Thymus (tissue), 11 donors: ENCODE measurements at regions not wholly inside any gene's neighbourhood (a gene's known extent, or its start where the extent isn't known, plus 50 kb on each side); places are given as distances from the start of the nearest gene placed in this dataset.

Experiments used
- DNase-seq, 9 donors: peaks; one replicate each; pipeline ENCODE4 v3.0.0-alpha.2; 2013; ENCODE audit warnings: low spot score in 9 of 9, low read depth in 6 of 9, missing footprints in 1 of 9
- H3K27ac ChIP-seq, 2 donors: one replicate each; pipeline ENCODE4 v1.5.1; 2013; ENCODE audit warnings: control low read depth in 1 of 2, low read depth in 1 of 2, low read length in 1 of 2, mild to moderate bottlenecking in 1 of 2, moderate library complexity in 1 of 2
- H3K27me3 ChIP-seq, 2 donors: one replicate each; pipeline ENCODE4 v1.5.1; 2013; ENCODE audit warnings: low read length in 1 of 2; ENCODE audit not compliant: control insufficient read depth in 2 of 2, insufficient read depth in 1 of 2
- H3K36me3 ChIP-seq, 2 donors: one replicate each; pipeline ENCODE4 v1.5.1; 2013; ENCODE audit warnings: low read length in 1 of 2, mild to moderate bottlenecking in 1 of 2, moderate library complexity in 1 of 2; ENCODE audit not compliant: control insufficient read depth in 2 of 2, insufficient read depth in 2 of 2
- H3K4me1 ChIP-seq, 2 donors: one replicate each; pipeline ENCODE4 v1.5.1; 2013; ENCODE audit warnings: low read length in 2 of 2; ENCODE audit not compliant: control insufficient read depth in 2 of 2, insufficient read depth in 2 of 2
- H3K4me3 ChIP-seq, 2 donors: one replicate each; pipeline ENCODE4 v1.5.1; 2013; ENCODE audit warnings: low read length in 2 of 2, control low read depth in 1 of 2, mild to moderate bottlenecking in 1 of 2
- H3K9me3 ChIP-seq, 2 donors: one replicate each; pipeline ENCODE4 v1.5.1; 2013; ENCODE audit warnings: low read length in 1 of 2, mild to moderate bottlenecking in 1 of 2; ENCODE audit not compliant: control insufficient read depth in 2 of 2, insufficient read depth in 1 of 2
- WGBS: extraction: QIAGEN DNeasy Blood & Tissue Kit; methylation state at CpG from one replicate; pipeline ENCODE4 v1.1.7; 2013; 5-methylcytosine and 5-hydroxymethylcytosine counted together
- donor health status: healthy.

GRCh38 chr2:15059870-15060512 is 427.5 kb downstream of the LRATD1 start:
- no peaks in the 10 kb centered on the region for H3K9me3 ChIP-seq
- no peaks in the 10 kb centered on the region for H3K36me3 ChIP-seq
- H3K27ac ChIP-seq = no peak overlapping the region
- H3K4me3 ChIP-seq = no peak overlapping the region
- H3K27me3 ChIP-seq = no peaks in the 10 kb centered on the region
- DNase-seq = no peak
- no peaks in the 10 kb centered on the region for H3K4me1 ChIP-seq
- WGBS = 78% methylated on average over 10 of the region's 10 CpGs

GRCh38 chr2:15061268-15061667 is 428.8 kb downstream of the LRATD1 start:
- WGBS = 98% methylated on average over 1 of the region's 1 CpG
- Histone ChIP-seq H3K27ac (no peak overlapping the region), H3K9me3 (no peaks in the 10 kb centered on the region), H3K36me3 (no peaks in the 10 kb centered on the region), H3K4me3 (no peak overlapping the region), H3K4me1 (no peaks in the 10 kb centered on the region), H3K27me3 (no peaks in the 10 kb centered on the region)
- DNase-seq = no peak

- no peaks in the 10 kb centered on the region for H3K27me3 ChIP-seq
- no peaks in the 10 kb centered on the region for H3K4me1 ChIP-seq
- WGBS = 94% methylated on average over 3 of the region's 3 CpGs
- H3K36me3 ChIP-seq = no peaks in the 10 kb centered on the region
- no peaks in the 10 kb centered on the region for H3K9me3 ChIP-seq
- DNase-seq = no peak
- H3K4me3 ChIP-seq = no peak overlapping the region
- no peak overlapping the region for H3K27ac ChIP-seq
These were observed 433.6 kb downstream of the LRATD1 start for GRCh38 chr2:15066138-15066537.

- 85% methylated on average over 5 of the region's 5 CpGs for WGBS
- no peak overlapping the region for H3K4me3 ChIP-seq
- no peaks in the 10 kb centered on the region for H3K36me3 ChIP-seq
- no peaks in the 10 kb centered on the region for H3K9me3 ChIP-seq
- no peaks in the 10 kb centered on the region for H3K4me1 ChIP-seq
- no peaks in the 10 kb centered on the region for H3K27me3 ChIP-seq
- no peak overlapping the region for H3K27ac ChIP-seq
- no peak for DNase-seq
These were observed 436.6 kb downstream of the LRATD1 start for GRCh38 chr2:15069149-15069548.

- Histone ChIP-seq H3K27me3 (no peaks in the 10 kb centered on the region), H3K36me3 (no peaks in the 10 kb centered on the region), H3K9me3 (no peaks in the 10 kb centered on the region), H3K4me3 (no peak overlapping the region), H3K27ac (no peak overlapping the region), H3K4me1 (no peaks in the 10 kb centered on the region)
- DNase-seq = no peak
- WGBS = 93% methylated on average over 6 of the region's 6 CpGs
These were observed 440.3 kb downstream of the LRATD1 start for GRCh38 chr2:15072836-15073235.

- Histone ChIP-seq H3K36me3 (no peaks in the 10 kb centered on the region), H3K9me3 (no peaks in the 10 kb centered on the region)
- WGBS = 90% methylated on average over 3 of the region's 3 CpGs
These were observed 441.1 kb downstream of the LRATD1 start for GRCh38 chr2:15073664-15074063.

GRCh38 chr2:15074319-15074718 is 441.8 kb downstream of the LRATD1 start:
- Histone ChIP-seq H3K36me3 (no peaks in the 10 kb centered on the region), H3K4me3 (no peak overlapping the region), H3K27ac (no peak overlapping the region), H3K27me3 (no peaks in the 10 kb centered on the region), H3K9me3 (no peaks in the 10 kb centered on the region), H3K4me1 (no peaks in the 10 kb centered on the region)
- no peak for DNase-seq

More at GRCh38 chr2:15073664-15074063, 441.1 kb downstream of the LRATD1 start:
- no peak for DNase-seq
- H3K4me1 ChIP-seq = no peaks in the 10 kb centered on the region
- no peak overlapping the region for H3K4me3 ChIP-seq
- H3K27me3 ChIP-seq = no peaks in the 10 kb centered on the region
- no peak overlapping the region for H3K27ac ChIP-seq

- H3K27ac ChIP-seq = no peak overlapping the region
- no peaks in the 10 kb centered on the region for H3K27me3 ChIP-seq
- no peaks in the 10 kb centered on the region for H3K36me3 ChIP-seq
- no peaks in the 10 kb centered on the region for H3K4me1 ChIP-seq
- no peak overlapping the region for H3K4me3 ChIP-seq
- 96% methylated on average over 2 of the region's 2 CpGs for WGBS
- no peaks in the 10 kb centered on the region for H3K9me3 ChIP-seq
- DNase-seq = no peak
These were observed 442.5 kb downstream of the LRATD1 start for GRCh38 chr2:15074751-15075700.

- DNase-seq = no peak
- Histone ChIP-seq H3K4me3 (no peak overlapping the region), H3K4me1 (no peaks in the 10 kb centered on the region), H3K36me3 (no peaks in the 10 kb centered on the region), H3K27ac (no peak overlapping the region), H3K27me3 (no peaks in the 10 kb centered on the region), H3K9me3 (no peaks in the 10 kb centered on the region)
These were observed 444.2 kb downstream of the LRATD1 start for GRCh38 chr2:15076668-15077067.
